OCI-LY3 (cell line): ENCODE measurements at regions not wholly inside any gene's neighbourhood (a gene's known extent, or its start where the extent isn't known, plus 50 kb on each side); places are given as distances from the start of the nearest gene placed in this dataset.

ENCODE experiments used
- H2AFZ ChIP-seq: fragments of 200-600, 300-600 bp; shearing (Covaris generic); 2 replicates; pipeline ENCODE4 v1.6.0; 2014; ENCODE audit warnings: antibody characterized with exemption, low read depth, low read length
- H3K27ac ChIP-seq: fragments of 200-600, 300-600 bp; sonication (generic); 2 replicates; pipeline ENCODE4 v1.5.1; 2014; ENCODE audit warnings: mild to moderate bottlenecking, low read length, moderate library complexity, mixed read lengths
- H3K27me3 ChIP-seq: fragments of 200-600, 300-600 bp; sonication (generic); 2 replicates; pipeline ENCODE4 v1.6.1; 2014; ENCODE audit warnings: low read depth, low read length, mixed read lengths
- H3K36me3 ChIP-seq: fragments of 200-600, 300-600 bp; sonication (generic); replicated peaks from 2 replicates; pipeline ENCODE3; 2014; ENCODE audit warnings: low read depth, low read length, mixed read lengths
- H3K4me1 ChIP-seq: fragments of 300-600, 200-600 bp; sonication (generic); 2 replicates; pipeline ENCODE4 v1.6.1; 2014; ENCODE audit warnings: low read length, mixed read lengths
- H3K4me2 ChIP-seq: fragments of 200-600, 300-600 bp; sonication (generic); 2 replicates; pipeline ENCODE4 v1.6.1; 2014; ENCODE audit warnings: low read length, mixed read lengths
- H3K4me3 ChIP-seq: fragments of 300-600, 200-600 bp; sonication (generic); 2 replicates; pipeline ENCODE4 v1.5.1; 2014; ENCODE audit warnings: antibody characterized with exemption, mild to moderate bottlenecking, low read length, moderate library complexity
- H3K79me2 ChIP-seq: fragments of 300-600, 200-600 bp; shearing (Covaris generic); 2 replicates; pipeline ENCODE4 v1.6.1; 2014; ENCODE audit warnings: mild to moderate bottlenecking, low read length, mixed read lengths
- H3K9ac ChIP-seq: fragments of 300-600, 200-600 bp; shearing (Covaris generic); 2 replicates; pipeline ENCODE4 v1.6.0; 2014; ENCODE audit warnings: mild to moderate bottlenecking, low read length, moderate library complexity
- H3K9me3 ChIP-seq: fragments of 200-600, 300-600 bp; shearing (Covaris generic); 2 replicates; pipeline ENCODE4 v1.6.1; 2014; ENCODE audit warnings: low read length, mixed read lengths; ENCODE audit not compliant: insufficient read depth
- H4K20me1 ChIP-seq: fragments of 200-600, 300-600 bp; sonication (generic); 2 replicates; pipeline ENCODE4 v1.6.1; 2016; ENCODE audit warnings: low read length, mixed read lengths; ENCODE audit not compliant: insufficient read depth
- CTCF ChIP-seq: fragments of 200-600, 300-600 bp; sonication (generic); IDR thresholded peaks from 2 replicates; pipeline ENCODE4 v1.5.1; 2014; ENCODE audit warnings: antibody characterized with exemption, low read length, low read depth
- EZH2phosphoT487 ChIP-seq: fragments of 200-600 bp; shearing (Covaris generic); IDR thresholded peaks from 2 replicates; pipeline ENCODE4 v1.6.1; 2018; ENCODE audit warnings: antibody characterized with exemption, mixed run types, low read depth

GRCh38 chr13:107203146-107203847 is 635.4 kb upstream of the ARGLU1 start:
- Histone ChIP-seq H3K4me1 (no peaks in the 10 kb centered on the region), H3K27me3 (peaks cover 13% of the 10 kb centered on the region), H3K4me2 (no peak overlapping the region), H3K9ac (no peak overlapping the region), H4K20me1 (no peaks in the 10 kb centered on the region), H3K79me2 (no peaks in the 10 kb centered on the region), H3K36me3 (no peaks in the 10 kb centered on the region), H3K4me3 (no peak overlapping the region), H3K9me3 (no peaks in the 10 kb centered on the region), H2AFZ (0 out of 2 replicates have a peak overlapping the region, but pooled peaks have one; percentile 36), H3K27ac (no peak overlapping the region)
- TF ChIP-seq CTCF (peak; percentile 52), EZH2phosphoT487 (no peak)

- H3K36me3 ChIP-seq, result no peaks in the 10 kb centered on the region
- H3K4me2 ChIP-seq, result no peak overlapping the region
- TF ChIP-seq CTCF (no peak), EZH2phosphoT487 (no peak)
- no peaks in the 10 kb centered on the region for H3K4me1 ChIP-seq
- peaks cover 9% of the 10 kb centered on the region for H3K27me3 ChIP-seq
- no peak overlapping the region for H3K27ac ChIP-seq
- H3K9me3 ChIP-seq, result no peaks in the 10 kb centered on the region
- no peaks in the 10 kb centered on the region for H3K79me2 ChIP-seq
- H2AFZ ChIP-seq, result no peak overlapping the region
- H4K20me1 ChIP-seq, result no peaks in the 10 kb centered on the region
- H3K4me3 ChIP-seq, result no peak overlapping the region
- no peak overlapping the region for H3K9ac ChIP-seq
Measured at GRCh38 chr13:107202371-107203023, 634.6 kb upstream of the ARGLU1 start.

- Histone ChIP-seq H4K20me1 (no peaks in the 10 kb centered on the region), H3K4me3 (no peak overlapping the region), H3K36me3 (no peaks in the 10 kb centered on the region), H3K9ac (no peak overlapping the region), H3K79me2 (no peaks in the 10 kb centered on the region), H3K27me3 (0 out of 2 replicates have a peak, but pooled peaks cover 4% of the 10 kb centered on the region), H3K27ac (no peak overlapping the region), H3K4me2 (no peak overlapping the region), H3K4me1 (no peaks in the 10 kb centered on the region), H2AFZ (no peak overlapping the region), H3K9me3 (no peaks in the 10 kb centered on the region)
- TF ChIP-seq EZH2phosphoT487 (no peak), CTCF (no peak)
Measured at GRCh38 chr13:107200491-107200890, 632.6 kb upstream of the ARGLU1 start.

GRCh38 chr13:107192289-107192688 is 624.4 kb upstream of the ARGLU1 start:
- Histone ChIP-seq H3K4me2 (no peak overlapping the region), H3K27me3 (no peaks in the 10 kb centered on the region), H2AFZ (no peak overlapping the region), H3K27ac (no peak overlapping the region), H3K9ac (no peak overlapping the region), H3K79me2 (no peaks in the 10 kb centered on the region), H3K4me3 (no peak overlapping the region), H3K9me3 (no peaks in the 10 kb centered on the region), H4K20me1 (no peaks in the 10 kb centered on the region), H3K36me3 (no peaks in the 10 kb centered on the region), H3K4me1 (no peaks in the 10 kb centered on the region)
- TF ChIP-seq EZH2phosphoT487, result no peak
- no peak for TF ChIP-seq CTCF
